Fibroblast of peridontal ligament (primary cell): ENCODE measurements at regions not wholly inside any gene's neighbourhood (a gene's known extent, or its start where the extent isn't known, plus 50 kb on each side); places are given as distances from the start of the nearest gene placed in this dataset.
"Not testable (repeated sequence)": the region's sequence is repeated elsewhere in the genome, so short reads cannot be mapped to it uniquely, and the experiment has no call there.

Source experiments
- DNase-seq: peaks from one replicate; pipeline ENCODE4 v3.0.0-alpha.2; 2010; ENCODE audit errors: extremely low read depth

DNA sequence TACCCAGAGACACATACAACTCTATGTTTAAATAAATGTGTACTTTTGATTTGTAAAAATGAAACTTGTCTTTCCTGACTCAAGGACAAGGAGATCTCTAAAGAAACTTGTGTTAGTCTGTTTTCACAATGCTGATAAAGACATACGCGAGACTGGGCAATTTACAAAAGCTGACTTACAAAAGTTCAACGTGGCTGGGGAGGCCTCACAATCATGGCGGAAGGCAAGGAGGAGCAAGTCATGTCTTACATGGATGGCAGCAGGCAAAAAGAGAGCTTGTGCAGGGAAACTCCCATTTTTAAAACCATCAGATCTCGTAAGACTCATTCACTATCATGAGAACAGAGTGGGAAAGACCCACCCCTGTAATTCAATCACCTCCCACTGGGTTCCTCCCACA, 52.2 kb upstream of the PAPSS1 start:
- not testable (repeated sequence) for DNase-seq

- peak; percentile 63 for DNase-seq
Measured at GRCh38 chr4:107774681-107775080, 50.1 kb upstream of the SGMS2 start.
